GM12878 (cell line): ENCODE measurements at regions not wholly inside any gene's neighbourhood (a gene's known extent, or its start where the extent isn't known, plus 50 kb on each side); places are given as distances from the start of the nearest gene placed in this dataset.

Experiments used
- ATAC-seq: fragments of 200-7000 bp; cut with Tn5 transposase; 3 replicates; pipeline ENCODE4 v1.9.1; 2020; ENCODE audit warnings: mild to moderate bottlenecking, moderate library complexity
- BruUV-seq: library from RNA; stranded (reverse); fragments of 400-500 nt; replicated peaks from 2 replicates; lab custom pipeline; 2021; lab: Mats Ljungman, UMichigan
- CTCF ChIA-PET: fragments of 300-600 bp; sonication (Branson Sonifier 250); formaldehyde crosslinking; extraction: SDS; loops from one replicate; lab custom pipeline; 2021; ENCODE audit warnings: inconsistent platforms; lab: Yijun Ruan, JAX
- POLR2A ChIA-PET: fragments of 350-600 bp; formaldehyde crosslinking; extraction: SDS; loops from one replicate; lab custom pipeline; 2021; ENCODE audit warnings: inconsistent platforms; lab: Charles Lee
- RAD21 ChIA-PET: fragments of 300-600 bp; sonication (Branson Sonifier 250); formaldehyde crosslinking; loops from one replicate; lab custom pipeline; 2023; ENCODE audit warnings: antibody characterized with exemption; ENCODE audit not compliant: unreplicated experiment; lab: Charles Lee
- SMC1A ChIA-PET: fragments of 300-600 bp; sonication (Branson Sonifier 250); formaldehyde crosslinking; loops from one replicate; lab custom pipeline; 2023; ENCODE audit not compliant: unreplicated experiment, uncharacterized antibody; lab: Charles Lee
- DNase-seq: peaks from one replicate; pipeline ENCODE4 v3.0.0-alpha.2; 2011; ENCODE audit warnings: low read depth, low spot score
- FAIRE-seq: peaks from 3 replicates; lab custom pipeline; 2011; peaks lifted over from hg19 to GRCh38; lab: Jason Lieb, UNC
- H2AFZ ChIP-seq: 2 replicates; pipeline ENCODE4 v1.6.0; 2011; ENCODE audit warnings: low read depth, low read length, control low read depth; ENCODE audit not compliant: control insufficient read depth
- H3K27ac ChIP-seq: 2 replicates; pipeline ENCODE4 v1.5.1; 2011; ENCODE audit warnings: control low read depth; ENCODE audit not compliant: control insufficient read depth, insufficient read depth
- H3K27me3 ChIP-seq, 2 experiments: replicated peaks in 1 of 2; 2 replicates each; pipeline versions ENCODE4 v1.6.0 to v1.6.1; 2011; ENCODE audit warnings: low read length in 1 of 2; ENCODE audit not compliant: control insufficient read depth in 2 of 2, insufficient read depth in 2 of 2
- H3K36me3 ChIP-seq, 2 experiments: 2 replicates each; pipeline ENCODE4 v1.5.1; 2011; ENCODE audit warnings: low read length in 1 of 2; ENCODE audit not compliant: control insufficient read depth in 2 of 2, insufficient read depth in 2 of 2
- H3K4me1 ChIP-seq: 2 replicates; pipeline ENCODE4 v1.6.1; 2011; ENCODE audit warnings: mild to moderate bottlenecking, low read length, moderate library complexity, mixed read lengths; ENCODE audit not compliant: control insufficient read depth, insufficient read depth
- H3K4me2 ChIP-seq: 2 replicates; pipeline ENCODE4 v1.6.0; 2011; ENCODE audit warnings: control low read depth; ENCODE audit not compliant: control insufficient read depth, insufficient read depth
- H3K4me3 ChIP-seq: fragments of 200-600 bp; sonication (generic); 2 replicates; pipeline ENCODE4 v1.5.1; 2016
- H3K79me2 ChIP-seq: 2 replicates; pipeline ENCODE4 v1.6.0; 2011; ENCODE audit warnings: low read length; ENCODE audit not compliant: control insufficient read depth, insufficient read depth
- H3K9ac ChIP-seq: 2 replicates; pipeline ENCODE4 v1.8.0; 2011; ENCODE audit warnings: low read length, control low read depth, mixed read lengths; ENCODE audit not compliant: control insufficient read depth, insufficient read depth
- H3K9me3 ChIP-seq: replicated peaks from 3 replicates; pipeline ENCODE4 v1.5.1; 2011; ENCODE audit warnings: mild to moderate bottlenecking, low read length; ENCODE audit not compliant: control insufficient read depth, insufficient read depth
- H4K20me1 ChIP-seq: 2 replicates; pipeline ENCODE4 v1.6.0; 2011; ENCODE audit not compliant: control insufficient read depth, insufficient read depth
- CBFB ChIP-seq: IDR thresholded peaks from 2 replicates; pipeline ENCODE4 v1.6.1; 2016; ENCODE audit warnings: antibody characterized with exemption, low read depth
- CHD4 ChIP-seq: fragments of 200-600 bp; sonication (generic); IDR thresholded peaks from 2 replicates; pipeline ENCODE4 v1.6.1; 2016; ENCODE audit warnings: mild to moderate bottlenecking
- EZH2 ChIP-seq: IDR thresholded peaks from 2 replicates; pipeline ENCODE4 v1.6.1; 2012; ENCODE audit warnings: low read depth, mild to moderate bottlenecking, control low read depth, inconsistent platforms, low read length, borderline replicate concordance; ENCODE audit not compliant: control insufficient read depth
- JUNB ChIP-seq: IDR thresholded peaks from 2 replicates; pipeline ENCODE4 v1.6.1; 2016; ENCODE audit warnings: antibody characterized with exemption, mild to moderate bottlenecking
- MEF2A ChIP-seq: IDR thresholded peaks from 2 replicates; pipeline ENCODE4 v1.6.1; 2011; ENCODE audit warnings: low read depth, mild to moderate bottlenecking, low read length, moderate library complexity; ENCODE audit not compliant: insufficient read depth
- MTA2 ChIP-seq: fragments of 450-650 bp; IDR thresholded peaks from 2 replicates; pipeline ENCODE4 v1.6.1; 2016; ENCODE audit warnings: low read depth, mild to moderate bottlenecking, moderate library complexity
- NFIC ChIP-seq: IDR thresholded peaks from 2 replicates; pipeline ENCODE4 v1.6.1; 2012; ENCODE audit warnings: low read depth, mild to moderate bottlenecking, inconsistent platforms, low read length, moderate library complexity
- NKRF ChIP-seq: fragments of 450-650 bp; conservative IDR thresholded peaks from 2 replicates; pipeline ENCODE4 v1.6.1; 2017; ENCODE audit warnings: mild to moderate bottlenecking, moderate library complexity
- PAX5 ChIP-seq: IDR thresholded peaks from 2 replicates; pipeline ENCODE4 v1.6.1; 2011; ENCODE audit warnings: low read depth, low read length, borderline replicate concordance
- POU2F2 ChIP-seq: IDR thresholded peaks from 3 replicates; pipeline ENCODE4 v1.6.1; 2011; ENCODE audit warnings: low read depth, mild to moderate bottlenecking, low read length, borderline replicate concordance
- TAF1 ChIP-seq: IDR thresholded peaks from 2 replicates; pipeline ENCODE4 v1.6.1; 2011; ENCODE audit warnings: mild to moderate bottlenecking, low read depth, low read length, borderline replicate concordance
- TCF7 ChIP-seq: IDR thresholded peaks from 2 replicates; pipeline ENCODE4 v1.6.1; 2014; ENCODE audit warnings: antibody characterized with exemption, borderline replicate concordance
- WGBS: methylation state at CpG from one replicate; pipeline ENCODE4 v1.1.6; 2016; ENCODE audit warnings: low lambda C conversion rate; ENCODE audit not compliant: insufficient replicate concordance, insufficient coverage; ENCODE audit errors: missing lambda C conversion rate; 5-methylcytosine and 5-hydroxymethylcytosine counted together
- in situ Hi-C: fragments of 300-500 bp; cut with MboI; formaldehyde crosslinking; loops from 9 replicates; pipeline ENCODE4 v1.14.3; 2018; ENCODE audit warnings: mixed read lengths
- intact Hi-C: fragments of 100-400 bp; cut with micrococcal nuclease; formaldehyde crosslinking; loops from one replicate; pipeline ENCODE4 v1.14.2; 2022; ENCODE audit not compliant: unreplicated experiment
- TF ChIP-seq, protein P1 (sequence below): fragments of 450-650 bp; formaldehyde crosslinking; IDR thresholded peaks from 2 replicates; pipeline ENCODE4 v1.5.0; 2022; ENCODE audit warnings: mild to moderate bottlenecking, missing genetic modification characterization

DNA sequence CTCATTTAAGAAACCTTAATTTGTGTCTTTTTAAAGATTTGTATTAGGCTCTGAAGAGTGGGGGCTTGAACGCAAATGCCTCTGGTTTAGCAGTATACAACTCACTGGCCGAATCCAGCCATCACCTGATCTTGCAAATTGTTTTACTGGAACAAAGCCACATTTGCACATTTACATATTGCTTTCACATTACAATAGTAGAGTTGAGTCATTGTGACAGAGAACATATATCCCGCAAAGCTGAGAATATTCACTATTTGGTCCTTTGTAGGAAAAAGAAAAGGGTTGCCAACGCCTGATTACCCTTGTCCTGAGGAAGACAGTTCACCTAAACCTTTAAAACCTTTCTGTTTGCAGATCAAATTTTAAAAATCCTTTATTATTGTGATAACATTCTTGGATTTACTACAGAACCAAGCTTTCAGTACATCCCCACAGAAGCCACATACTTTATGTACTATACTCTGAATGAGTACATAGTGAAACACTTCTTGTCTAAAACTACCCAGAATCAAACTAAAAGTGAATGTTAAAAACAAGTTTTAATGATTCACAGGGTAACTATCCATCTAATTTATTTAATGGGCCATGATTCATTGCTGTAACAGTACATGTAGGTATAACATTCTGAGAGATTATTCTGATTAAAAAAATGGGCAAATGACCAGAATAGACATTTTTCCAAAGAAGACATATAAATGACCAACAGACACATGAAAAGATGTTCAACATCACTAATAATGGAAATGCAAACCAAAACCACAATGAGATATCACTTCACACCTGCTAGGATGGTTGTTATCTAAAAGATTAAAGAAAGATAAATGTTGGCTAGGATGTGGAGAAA lies 161.0 kb downstream of the SLC25A46 start:
- in situ Hi-C loops (no loop called here), intact Hi-C loops (no loop called here)
- POLR2A ChIA-PET: no interaction called here
- no peak overlapping the region for H3K4me3 ChIP-seq
- H3K27me3 ChIP-seq: no peaks in the 10 kb centered on the region
- H2AFZ ChIP-seq: no peak overlapping the region
- no peaks in the 10 kb centered on the region for H3K9me3 ChIP-seq
- TF ChIP-seq CHD4 (no peak), EZH2 (no peak), TAF1 (no peak), PAX5 (no peak), NFIC (peak; percentile 31; the same call in 1 of the 2 replicates), NKRF (no peak), MEF2A (no peak), POU2F2 (peak; percentile 82; the same call in 1 of the 3 replicates), TCF7 (no peak), CBFB (0 out of 2 replicates have a peak, but pooled peaks have one; percentile 31), MTA2 (no peak), JUNB (peak; percentile 57; the same call in 1 of the 2 replicates)
- TF ChIP-seq, protein P1, sequence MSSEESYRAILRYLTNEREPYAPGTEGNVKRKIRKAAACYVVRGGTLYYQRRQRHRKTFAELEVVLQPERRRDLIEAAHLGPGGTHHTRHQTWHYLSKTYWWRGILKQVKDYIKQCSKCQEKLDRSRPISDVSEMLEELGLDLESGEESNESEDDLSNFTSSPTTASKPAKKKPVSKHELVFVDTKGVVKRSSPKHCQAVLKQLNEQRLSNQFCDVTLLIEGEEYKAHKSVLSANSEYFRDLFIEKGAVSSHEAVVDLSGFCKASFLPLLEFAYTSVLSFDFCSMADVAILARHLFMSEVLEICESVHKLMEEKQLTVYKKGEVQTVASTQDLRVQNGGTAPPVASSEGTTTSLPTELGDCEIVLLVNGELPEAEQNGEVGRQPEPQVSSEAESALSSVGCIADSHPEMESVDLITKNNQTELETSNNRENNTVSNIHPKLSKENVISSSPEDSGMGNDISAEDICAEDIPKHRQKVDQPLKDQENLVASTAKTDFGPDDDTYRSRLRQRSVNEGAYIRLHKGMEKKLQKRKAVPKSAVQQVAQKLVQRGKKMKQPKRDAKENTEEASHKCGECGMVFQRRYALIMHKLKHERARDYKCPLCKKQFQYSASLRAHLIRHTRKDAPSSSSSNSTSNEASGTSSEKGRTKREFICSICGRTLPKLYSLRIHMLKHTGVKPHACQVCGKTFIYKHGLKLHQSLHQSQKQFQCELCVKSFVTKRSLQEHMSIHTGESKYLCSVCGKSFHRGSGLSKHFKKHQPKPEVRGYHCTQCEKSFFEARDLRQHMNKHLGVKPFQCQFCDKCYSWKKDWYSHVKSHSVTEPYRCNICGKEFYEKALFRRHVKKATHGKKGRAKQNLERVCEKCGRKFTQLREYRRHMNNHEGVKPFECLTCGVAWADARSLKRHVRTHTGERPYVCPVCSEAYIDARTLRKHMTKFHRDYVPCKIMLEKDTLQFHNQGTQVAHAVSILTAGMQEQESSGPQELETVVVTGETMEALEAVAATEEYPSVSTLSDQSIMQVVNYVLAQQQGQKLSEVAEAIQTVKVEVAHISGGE (CRISPR knock-in tag): no peak
- no peak for DNase-seq
- H3K36me3 ChIP-seq: no peaks in the 10 kb centered on the region
- CTCF ChIA-PET: no interaction called here
- peak; percentile 85 for ATAC-seq
- no peak overlapping the region for H3K4me2 ChIP-seq
- no peaks in the 10 kb centered on the region for H3K79me2 ChIP-seq
- SMC1A ChIA-PET: no interaction called here
- BruUV-seq: no TSS peak
- RAD21 ChIA-PET: no interaction called here
- no peaks in the 10 kb centered on the region for H3K4me1 ChIP-seq
- H3K9ac ChIP-seq: no peak overlapping the region
- H3K27ac ChIP-seq: no peak overlapping the region
- no peaks in the 10 kb centered on the region for H4K20me1 ChIP-seq
- 28% methylated on average over 4 of the region's 4 CpGs for WGBS
- no peak for FAIRE-seq
